Neural cell (in vitro differentiated cells): ENCODE measurements at regions not wholly inside any gene's neighbourhood (a gene's known extent, or its start where the extent isn't known, plus 50 kb on each side); places are given as distances from the start of the nearest gene placed in this dataset.

Source experiments
- H2AFZ ChIP-seq: fragments of 200-600, 300-800 bp; sonication (generic), shearing (Covaris generic); 2 replicates; pipeline ENCODE4 v1.6.0; 2014; ENCODE audit warnings: low read depth, mild to moderate bottlenecking, antibody characterized with exemption, low read length, moderate library complexity
- H3F3A ChIP-seq: fragments of 200-600 bp; shearing (Covaris generic); 2 replicates; pipeline ENCODE4 v1.6.1; 2016; ENCODE audit warnings: mild to moderate bottlenecking, moderate library complexity, mixed read lengths, antibody characterized with exemption, low read length; ENCODE audit not compliant: insufficient read depth, poor library complexity, severe bottlenecking
- H3K27ac ChIP-seq: fragments of 200-600, 300-800 bp; sonication (generic), shearing (Covaris generic); 2 replicates; pipeline ENCODE4 v1.5.1; 2014; ENCODE audit warnings: mild to moderate bottlenecking, low read length, moderate library complexity
- H3K27me3 ChIP-seq: fragments of 300-800, 200-600 bp; sonication (generic), shearing (Covaris generic); 2 replicates; pipeline ENCODE4 v1.6.0; 2014; ENCODE audit warnings: mild to moderate bottlenecking, low read depth, low read length, moderate library complexity; ENCODE audit not compliant: insufficient read depth
- H3K36me3 ChIP-seq: fragments of 300-800, 200-600 bp; sonication (generic), shearing (Covaris generic); 2 replicates; pipeline ENCODE4 v1.5.1; 2014; ENCODE audit warnings: mild to moderate bottlenecking, antibody characterized with exemption, low read length, moderate library complexity; ENCODE audit not compliant: insufficient read depth
- H3K4me2 ChIP-seq: fragments of 300-800, 200-600 bp; sonication (generic), shearing (Covaris generic); 2 replicates; pipeline ENCODE4 v1.6.0; 2014; ENCODE audit warnings: mild to moderate bottlenecking, low read length
- H3K4me3 ChIP-seq: fragments of 300-800, 200-600 bp; sonication (generic), shearing (Covaris generic); 2 replicates; pipeline ENCODE4 v1.5.1; 2014; ENCODE audit warnings: mild to moderate bottlenecking, low read length, moderate library complexity
- H3K79me2 ChIP-seq: fragments of 200-600 bp; shearing (Covaris generic); replicated peaks from 2 replicates; pipeline ENCODE4 v1.6.0; 2014; ENCODE audit warnings: mild to moderate bottlenecking, low read length, moderate library complexity; ENCODE audit not compliant: insufficient read depth
- H3K9ac ChIP-seq: fragments of 300-800, 200-600 bp; sonication (generic), shearing (Covaris generic); 2 replicates; pipeline ENCODE4 v1.6.1; 2016; ENCODE audit warnings: mild to moderate bottlenecking, low read length, mixed read lengths
- H3K9me2 ChIP-seq: fragments of 200-600 bp; shearing (Covaris generic); 2 replicates; pipeline ENCODE4 v1.6.1; 2016; ENCODE audit warnings: mild to moderate bottlenecking, low read length, mixed read lengths; ENCODE audit not compliant: insufficient read depth
- H3K9me3 ChIP-seq: fragments of 200-600, 300-800 bp; sonication (generic), shearing (Covaris generic); 2 replicates; pipeline ENCODE4 v1.6.1; 2016; ENCODE audit warnings: mild to moderate bottlenecking, mixed run types, low read length, moderate library complexity, mixed read lengths
- H4K20me1 ChIP-seq: fragments of 200-600 bp; shearing (Covaris generic); 2 replicates; pipeline ENCODE4 v1.6.1; 2016; ENCODE audit warnings: mild to moderate bottlenecking, mixed run types; ENCODE audit not compliant: insufficient read depth
- EP300 ChIP-seq: fragments of 450-650 bp; conservative IDR thresholded peaks from 2 replicates; pipeline ENCODE4 v1.6.1; 2014; ENCODE audit warnings: antibody characterized with exemption, mild to moderate bottlenecking, moderate library complexity; ENCODE audit not compliant: poor library complexity, severe bottlenecking
- EZH2 ChIP-seq: fragments of 200-600, 300-800 bp; shearing (Covaris generic), sonication (generic); IDR thresholded peaks from 2 replicates; pipeline ENCODE4 v1.6.1; 2014; ENCODE audit warnings: antibody characterized with exemption, low read length, borderline replicate concordance, mild to moderate bottlenecking; ENCODE audit not compliant: insufficient read depth, poor library complexity, severe bottlenecking
- MXI1 ChIP-seq: fragments of 450-650 bp; conservative IDR thresholded peaks from 2 replicates; pipeline ENCODE4 v1.6.1; 2014; ENCODE audit warnings: antibody characterized with exemption, mild to moderate bottlenecking; ENCODE audit not compliant: poor library complexity, severe bottlenecking
- POLR2AphosphoS5 ChIP-seq: IDR thresholded peaks from 2 replicates; pipeline ENCODE4 v1.6.1; 2012
- RAD21 ChIP-seq: fragments of 450-650 bp; conservative IDR thresholded peaks from 2 replicates; pipeline ENCODE4 v1.6.1; 2014; ENCODE audit warnings: antibody characterized with exemption, mild to moderate bottlenecking, moderate library complexity
- SMC3 ChIP-seq: fragments of 450-650 bp; conservative IDR thresholded peaks from 2 replicates; pipeline ENCODE4 v1.6.1; 2014; ENCODE audit warnings: antibody characterized with exemption, mild to moderate bottlenecking, moderate library complexity; ENCODE audit not compliant: poor library complexity
- TAF1 ChIP-seq: IDR thresholded peaks from 2 replicates; pipeline ENCODE4 v1.6.1; 2012; ENCODE audit warnings: low read depth
- TF ChIP-seq, protein P1 (sequence below): fragments of 450-650 bp; IDR thresholded peaks from 2 replicates; pipeline ENCODE4 v1.5.1; 2014; ENCODE audit warnings: antibody characterized with exemption, mild to moderate bottlenecking, moderate library complexity; ENCODE audit not compliant: poor library complexity, severe bottlenecking
- TF ChIP-seq, protein P2 (sequence below): IDR thresholded peaks from 2 replicates; pipeline ENCODE4 v1.6.1; 2012; ENCODE audit warnings: borderline replicate concordance

GRCh38 chr10:4515721-4516120 lies 310.3 kb upstream of the AKR1E2 start:
- no peaks in the 10 kb centered on the region for H4K20me1 ChIP-seq
- no peaks in the 10 kb centered on the region for H3K36me3 ChIP-seq
- H3K27me3 ChIP-seq, result no peaks in the 10 kb centered on the region
- H3K9me2 ChIP-seq, result no peaks in the 10 kb centered on the region
- H3K27ac ChIP-seq, result no peak overlapping the region
- H2AFZ ChIP-seq, result no peak overlapping the region
- H3K4me3 ChIP-seq, result no peak overlapping the region
- H3K9ac ChIP-seq, result no peak overlapping the region
- no peak overlapping the region for H3K4me2 ChIP-seq
- H3F3A ChIP-seq, result no peaks in the 10 kb centered on the region
- no peaks in the 10 kb centered on the region for H3K79me2 ChIP-seq
- no peaks in the 10 kb centered on the region for H3K9me3 ChIP-seq
- TF ChIP-seq, protein P1, sequence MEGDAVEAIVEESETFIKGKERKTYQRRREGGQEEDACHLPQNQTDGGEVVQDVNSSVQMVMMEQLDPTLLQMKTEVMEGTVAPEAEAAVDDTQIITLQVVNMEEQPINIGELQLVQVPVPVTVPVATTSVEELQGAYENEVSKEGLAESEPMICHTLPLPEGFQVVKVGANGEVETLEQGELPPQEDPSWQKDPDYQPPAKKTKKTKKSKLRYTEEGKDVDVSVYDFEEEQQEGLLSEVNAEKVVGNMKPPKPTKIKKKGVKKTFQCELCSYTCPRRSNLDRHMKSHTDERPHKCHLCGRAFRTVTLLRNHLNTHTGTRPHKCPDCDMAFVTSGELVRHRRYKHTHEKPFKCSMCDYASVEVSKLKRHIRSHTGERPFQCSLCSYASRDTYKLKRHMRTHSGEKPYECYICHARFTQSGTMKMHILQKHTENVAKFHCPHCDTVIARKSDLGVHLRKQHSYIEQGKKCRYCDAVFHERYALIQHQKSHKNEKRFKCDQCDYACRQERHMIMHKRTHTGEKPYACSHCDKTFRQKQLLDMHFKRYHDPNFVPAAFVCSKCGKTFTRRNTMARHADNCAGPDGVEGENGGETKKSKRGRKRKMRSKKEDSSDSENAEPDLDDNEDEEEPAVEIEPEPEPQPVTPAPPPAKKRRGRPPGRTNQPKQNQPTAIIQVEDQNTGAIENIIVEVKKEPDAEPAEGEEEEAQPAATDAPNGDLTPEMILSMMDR, result no peak
- TF ChIP-seq EZH2 (no peak), POLR2AphosphoS5 (no peak), RAD21 (no peak), TAF1 (no peak), SMC3 (no peak), EP300 (no peak), MXI1 (no peak)
- TF ChIP-seq, protein P2, sequence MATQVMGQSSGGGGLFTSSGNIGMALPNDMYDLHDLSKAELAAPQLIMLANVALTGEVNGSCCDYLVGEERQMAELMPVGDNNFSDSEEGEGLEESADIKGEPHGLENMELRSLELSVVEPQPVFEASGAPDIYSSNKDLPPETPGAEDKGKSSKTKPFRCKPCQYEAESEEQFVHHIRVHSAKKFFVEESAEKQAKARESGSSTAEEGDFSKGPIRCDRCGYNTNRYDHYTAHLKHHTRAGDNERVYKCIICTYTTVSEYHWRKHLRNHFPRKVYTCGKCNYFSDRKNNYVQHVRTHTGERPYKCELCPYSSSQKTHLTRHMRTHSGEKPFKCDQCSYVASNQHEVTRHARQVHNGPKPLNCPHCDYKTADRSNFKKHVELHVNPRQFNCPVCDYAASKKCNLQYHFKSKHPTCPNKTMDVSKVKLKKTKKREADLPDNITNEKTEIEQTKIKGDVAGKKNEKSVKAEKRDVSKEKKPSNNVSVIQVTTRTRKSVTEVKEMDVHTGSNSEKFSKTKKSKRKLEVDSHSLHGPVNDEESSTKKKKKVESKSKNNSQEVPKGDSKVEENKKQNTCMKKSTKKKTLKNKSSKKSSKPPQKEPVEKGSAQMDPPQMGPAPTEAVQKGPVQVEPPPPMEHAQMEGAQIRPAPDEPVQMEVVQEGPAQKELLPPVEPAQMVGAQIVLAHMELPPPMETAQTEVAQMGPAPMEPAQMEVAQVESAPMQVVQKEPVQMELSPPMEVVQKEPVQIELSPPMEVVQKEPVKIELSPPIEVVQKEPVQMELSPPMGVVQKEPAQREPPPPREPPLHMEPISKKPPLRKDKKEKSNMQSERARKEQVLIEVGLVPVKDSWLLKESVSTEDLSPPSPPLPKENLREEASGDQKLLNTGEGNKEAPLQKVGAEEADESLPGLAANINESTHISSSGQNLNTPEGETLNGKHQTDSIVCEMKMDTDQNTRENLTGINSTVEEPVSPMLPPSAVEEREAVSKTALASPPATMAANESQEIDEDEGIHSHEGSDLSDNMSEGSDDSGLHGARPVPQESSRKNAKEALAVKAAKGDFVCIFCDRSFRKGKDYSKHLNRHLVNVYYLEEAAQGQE, result no peak

GRCh38 chr10:4514445-4515108 lies 311.4 kb upstream of the AKR1E2 start:
- no peak overlapping the region for H2AFZ ChIP-seq
- TF ChIP-seq, protein P2, result no peak
- no peak for TF ChIP-seq SMC3
- TF ChIP-seq, protein P1, result no peak

More at GRCh38 chr10:4514445-4515108, 311.4 kb upstream of the AKR1E2 start:
- Histone ChIP-seq H3K4me3 (no peak overlapping the region), H3K9me2 (no peaks in the 10 kb centered on the region), H3K27me3 (no peaks in the 10 kb centered on the region), H3K36me3 (no peaks in the 10 kb centered on the region), H3F3A (no peaks in the 10 kb centered on the region), H3K9me3 (no peaks in the 10 kb centered on the region), H3K4me2 (no peak overlapping the region), H4K20me1 (no peaks in the 10 kb centered on the region), H3K79me2 (no peaks in the 10 kb centered on the region), H3K9ac (no peak overlapping the region), H3K27ac (no peak overlapping the region)
